ENCODE measurements at regions not wholly inside any gene's neighbourhood (a gene's known extent, or its start where the extent isn't known, plus 50 kb on each side); places are given as distances from the start of the nearest gene placed in this dataset.

DNA sequence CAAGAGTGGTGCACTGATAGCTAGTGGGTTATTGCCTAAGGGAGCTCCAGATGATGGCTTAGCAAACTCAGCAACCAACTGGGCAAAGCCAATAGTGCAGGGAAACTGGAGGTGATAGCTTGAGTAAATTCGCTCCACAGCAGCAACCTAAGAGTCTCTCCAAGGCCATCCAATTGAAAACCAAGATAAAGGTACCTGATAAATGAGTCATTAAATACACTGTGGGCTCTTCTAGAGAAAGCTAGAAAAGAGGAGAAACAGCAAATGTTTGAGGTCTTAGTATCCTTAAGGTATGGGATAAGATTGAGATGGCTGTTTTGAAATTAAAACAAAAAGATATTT, 197.8 kb upstream of the ERBB4 start:
- H2AFZ ChIP-seq (ENCODE audit: low read length): no peak overlapping the region
- CTCF ChIA-PET (ENCODE audit: unreplicated experiment): interaction anchor here (0.6 kb wide), 1 partner anchor 196 kb away, joined by 6 read pairs; no protein-coding TSS in a partner anchor
- no peaks in the 10 kb centered on the region for H3K36me3 ChIP-seq (ENCODE audit: insufficient read depth, low read length)
- no peaks in the 10 kb centered on the region for H3K79me2 ChIP-seq (ENCODE audit: insufficient read depth, low read depth, low read length)
- H3K4me1 ChIP-seq (ENCODE audit: insufficient read depth, low read length, poor library complexity, severe bottlenecking): no peaks in the 10 kb centered on the region
- H3K27ac ChIP-seq (ENCODE audit: low read depth, low read length, poor library complexity, severe bottlenecking): no peak overlapping the region
- POLR2A ChIA-PET: no interaction called here
- H3K9me2 ChIP-seq (ENCODE audit: insufficient read depth, low read length): no peaks in the 10 kb centered on the region
- intact Hi-C loops (cut with micrococcal nuclease; ENCODE audit: unreplicated experiment): no loop called here
- no peaks in the 10 kb centered on the region for H4K20me1 ChIP-seq (ENCODE audit: insufficient read depth, low read length)
- TF ChIP-seq EZH2phosphoT487 (IDR thresholded peaks at IDR 0.05; ENCODE audit: borderline replicate concordance, low read depth, low read length): no peak
- TF ChIP-seq, protein P1, sequence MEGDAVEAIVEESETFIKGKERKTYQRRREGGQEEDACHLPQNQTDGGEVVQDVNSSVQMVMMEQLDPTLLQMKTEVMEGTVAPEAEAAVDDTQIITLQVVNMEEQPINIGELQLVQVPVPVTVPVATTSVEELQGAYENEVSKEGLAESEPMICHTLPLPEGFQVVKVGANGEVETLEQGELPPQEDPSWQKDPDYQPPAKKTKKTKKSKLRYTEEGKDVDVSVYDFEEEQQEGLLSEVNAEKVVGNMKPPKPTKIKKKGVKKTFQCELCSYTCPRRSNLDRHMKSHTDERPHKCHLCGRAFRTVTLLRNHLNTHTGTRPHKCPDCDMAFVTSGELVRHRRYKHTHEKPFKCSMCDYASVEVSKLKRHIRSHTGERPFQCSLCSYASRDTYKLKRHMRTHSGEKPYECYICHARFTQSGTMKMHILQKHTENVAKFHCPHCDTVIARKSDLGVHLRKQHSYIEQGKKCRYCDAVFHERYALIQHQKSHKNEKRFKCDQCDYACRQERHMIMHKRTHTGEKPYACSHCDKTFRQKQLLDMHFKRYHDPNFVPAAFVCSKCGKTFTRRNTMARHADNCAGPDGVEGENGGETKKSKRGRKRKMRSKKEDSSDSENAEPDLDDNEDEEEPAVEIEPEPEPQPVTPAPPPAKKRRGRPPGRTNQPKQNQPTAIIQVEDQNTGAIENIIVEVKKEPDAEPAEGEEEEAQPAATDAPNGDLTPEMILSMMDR (conservative IDR thresholded peaks at IDR 0.05; ENCODE audit: low read length): no peak
- DNase-seq (ENCODE audit: low spot score): no peak
- no TSS peak for BruUV-seq (replicated peaks)
- H3K9me3 ChIP-seq (ENCODE audit: low read length): no peaks in the 10 kb centered on the region
- H3K4me3 ChIP-seq (ENCODE audit: low read depth, low read length, poor library complexity, severe bottlenecking): no peak overlapping the region
- no peak overlapping the region for H3K4me2 ChIP-seq (ENCODE audit: low read length)

DNA sequence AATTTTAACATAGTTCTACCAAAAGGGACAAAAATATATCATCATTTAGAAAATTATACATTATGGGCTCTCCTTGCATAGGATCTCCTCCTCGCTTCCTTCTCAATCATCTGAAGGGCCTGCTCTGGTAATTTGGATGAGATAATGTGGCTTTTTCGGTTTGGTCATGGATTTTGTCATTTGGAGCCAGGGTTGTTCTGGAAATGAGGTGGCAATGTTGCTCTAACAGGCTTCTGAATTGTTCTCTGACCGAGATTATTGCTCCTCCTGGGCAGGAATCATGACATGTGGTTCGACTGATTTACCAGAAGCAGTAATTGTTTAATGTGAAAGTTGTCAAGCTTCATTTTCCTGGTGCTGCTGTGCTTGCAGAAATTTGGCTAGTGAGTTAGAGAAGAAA, 194.7 kb upstream of the ERBB4 start:
- no peaks in the 10 kb centered on the region for H3K4me1 ChIP-seq (ENCODE audit: insufficient read depth, low read length, poor library complexity, severe bottlenecking)
- H3K4me3 ChIP-seq (ENCODE audit: low read depth, low read length, poor library complexity, severe bottlenecking): no peak overlapping the region
- H3K9me3 ChIP-seq (ENCODE audit: low read length): no peaks in the 10 kb centered on the region
- H3K36me3 ChIP-seq (ENCODE audit: insufficient read depth, low read length): no peaks in the 10 kb centered on the region
- H3K4me2 ChIP-seq (ENCODE audit: low read length): no peak overlapping the region
- no peaks in the 10 kb centered on the region for H3K9me2 ChIP-seq (ENCODE audit: insufficient read depth, low read length)
- POLR2A ChIA-PET: no interaction called here
- H3K79me2 ChIP-seq (ENCODE audit: insufficient read depth, low read depth, low read length): no peaks in the 10 kb centered on the region
- H3K27ac ChIP-seq (ENCODE audit: low read depth, low read length, poor library complexity, severe bottlenecking): no peak overlapping the region
- no peak for DNase-seq (ENCODE audit: low spot score)
- no peaks in the 10 kb centered on the region for H4K20me1 ChIP-seq (ENCODE audit: insufficient read depth, low read length)
- CTCF ChIA-PET (ENCODE audit: unreplicated experiment): no interaction called here
- TF ChIP-seq EZH2phosphoT487 (IDR thresholded peaks at IDR 0.05; ENCODE audit: borderline replicate concordance, low read depth, low read length): no peak
- TF ChIP-seq, protein P1 (conservative IDR thresholded peaks at IDR 0.05; ENCODE audit: low read length): no peak
- BruUV-seq (replicated peaks): no TSS peak
- intact Hi-C loops (cut with micrococcal nuclease; ENCODE audit: unreplicated experiment): no loop called here
- H2AFZ ChIP-seq (ENCODE audit: low read length): no peak overlapping the region

DNA sequence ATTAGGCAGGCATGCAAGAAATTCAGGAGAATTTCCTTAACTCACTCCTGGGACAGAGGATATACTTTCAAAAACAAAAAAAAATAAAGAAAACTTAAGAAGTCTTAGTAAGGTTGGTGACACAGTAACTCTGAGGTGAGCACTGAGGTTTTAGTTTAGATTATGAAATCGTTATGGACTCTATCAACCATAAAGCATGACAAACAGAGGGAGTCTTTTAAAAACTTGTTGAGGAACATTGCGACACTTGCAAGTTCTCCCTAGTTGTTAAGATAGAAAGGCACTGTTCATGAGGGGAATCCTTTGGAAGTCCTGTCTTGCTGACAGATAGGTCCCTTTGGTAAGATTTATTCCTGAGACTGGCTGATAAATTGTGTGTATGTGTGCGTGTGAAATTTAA, 194.3 kb upstream of the ERBB4 start:
- intact Hi-C loops (cut with micrococcal nuclease; ENCODE audit: unreplicated experiment): no loop called here
- Histone ChIP-seq H3K4me2 (ENCODE audit: low read length) (no peak overlapping the region), H4K20me1 (ENCODE audit: insufficient read depth, low read length) (no peaks in the 10 kb centered on the region), H3K79me2 (ENCODE audit: insufficient read depth, low read depth, low read length) (no peaks in the 10 kb centered on the region), H3K9me2 (ENCODE audit: insufficient read depth, low read length) (no peaks in the 10 kb centered on the region), H3K36me3 (ENCODE audit: insufficient read depth, low read length) (no peaks in the 10 kb centered on the region), H3K4me1 (ENCODE audit: insufficient read depth, low read length, poor library complexity, severe bottlenecking) (no peaks in the 10 kb centered on the region), H3K4me3 (ENCODE audit: low read depth, low read length, poor library complexity, severe bottlenecking) (no peak overlapping the region), H3K9me3 (ENCODE audit: low read length) (no peaks in the 10 kb centered on the region), H2AFZ (ENCODE audit: low read length) (no peak overlapping the region), H3K27ac (ENCODE audit: low read depth, low read length, poor library complexity, severe bottlenecking) (no peak overlapping the region)
- DNase-seq (ENCODE audit: low spot score): no peak
- ChIA-PET CTCF (ENCODE audit: unreplicated experiment) (no interaction called here), POLR2A (no interaction called here)
- TF ChIP-seq, protein P1 (conservative IDR thresholded peaks at IDR 0.05; ENCODE audit: low read length): no peak
- no peak for TF ChIP-seq EZH2phosphoT487 (IDR thresholded peaks at IDR 0.05; ENCODE audit: borderline replicate concordance, low read depth, low read length)
- no TSS peak for BruUV-seq (replicated peaks)
